ENCODE measurements at regions not wholly inside any gene's neighbourhood (a gene's known extent, or its start where the extent isn't known, plus 50 kb on each side); places are given as distances from the start of the nearest gene placed in this dataset.

- ATAC-seq (replicated peaks in 1 of 4) (no peak), DNase-seq (no peak)
- Mint-ChIP-seq H3K9me3 (no peaks in the 10 kb centered on the region), H3K4me3 (no peak overlapping the region), H3K27me3 (peaks cover 3 to 10% of the 10 kb centered on the region in 2 donors), H3K27ac (no peak overlapping the region), H3K4me1 (no peaks in the 10 kb centered on the region), H3K36me3 (no peaks in the 10 kb centered on the region)
- no CpG with 5 or more reads among the region's 5 CpGs for WGBS (ENCODE audit: insufficient coverage)
- H3K27me3 ChIP-seq (replicated peaks in 1 of 2; ENCODE audit: control insufficient read depth in 2 of 2, extremely low read depth in 1 of 2, insufficient read depth in 2 of 2, low read length in 1 of 2) = no peaks in the 10 kb centered on the region
- H3K27ac ChIP-seq (ENCODE audit: low read length) = no peak overlapping the region
- no peaks in the 10 kb centered on the region for H3K9me3 ChIP-seq
- no peaks in the 10 kb centered on the region for H3K36me3 ChIP-seq (ENCODE audit: control insufficient read depth in 2 of 2, extremely low read depth in 1 of 2, insufficient read depth in 1 of 2, low read length in 1 of 2)
- H3K4me3 ChIP-seq (ENCODE audit: control insufficient read depth in 1 of 2, extremely low read depth in 1 of 2, low read length in 1 of 2) = no peak overlapping the region
- H3K4me1 ChIP-seq (ENCODE audit: control insufficient read depth in 1 of 2, extremely low read depth in 1 of 2, insufficient read depth in 2 of 2, low read length in 2 of 2) = no peaks in the 10 kb centered on the region
- CTCF ChIA-PET = no interaction called here
- POLR2A ChIA-PET = no interaction called here
Observed at GRCh38 chr10:61320257-61320587, 133.0 kb downstream of the TMEM26 start.

- no peak for ATAC-seq (replicated peaks in 1 of 4)
- H3K36me3 Mint-ChIP-seq = no peaks in the 10 kb centered on the region
- Histone ChIP-seq H3K9me3 (no peaks in the 10 kb centered on the region), H3K27me3 (replicated peaks in 1 of 2; ENCODE audit: control insufficient read depth in 2 of 2, extremely low read depth in 1 of 2, insufficient read depth in 2 of 2, low read length in 1 of 2) (no peaks in the 10 kb centered on the region), H3K4me3 (ENCODE audit: control insufficient read depth in 1 of 2, extremely low read depth in 1 of 2, low read length in 1 of 2) (no peak overlapping the region), H3K4me1 (ENCODE audit: control insufficient read depth in 1 of 2, extremely low read depth in 1 of 2, insufficient read depth in 2 of 2, low read length in 2 of 2) (no peaks in the 10 kb centered on the region), H3K36me3 (ENCODE audit: control insufficient read depth in 2 of 2, extremely low read depth in 1 of 2, insufficient read depth in 1 of 2, low read length in 1 of 2) (no peaks in the 10 kb centered on the region), H3K27ac (ENCODE audit: low read length) (no peak overlapping the region)
- 100% methylated on average over 1 of the region's 5 CpGs for WGBS (ENCODE audit: insufficient coverage)
- H3K27ac Mint-ChIP-seq = no peak overlapping the region
- peaks cover 2 to 4% (median 3%) of the 10 kb centered on the region in 3 donors for H3K4me1 Mint-ChIP-seq
- H3K9me3 Mint-ChIP-seq = no peaks in the 10 kb centered on the region
- H3K27me3 Mint-ChIP-seq = peaks cover under 1 to 4% of the 10 kb centered on the region in 2 donors
- no peak for DNase-seq
- POLR2A ChIA-PET = no interaction called here
- no peak overlapping the region for H3K4me3 Mint-ChIP-seq
- CTCF ChIA-PET = no interaction called here
Observed at GRCh38 chr10:61319386-61320256, 133.6 kb downstream of the TMEM26 start.

GRCh38 chr10:61318429-61318828 is 134.8 kb downstream of the TMEM26 start:
- Mint-ChIP-seq H3K36me3 (no peaks in the 10 kb centered on the region), H3K27ac (no peak overlapping the region), H3K4me3 (no peak overlapping the region), H3K9me3 (no peaks in the 10 kb centered on the region), H3K27me3 (peaks cover 0 to 4% of the 10 kb centered on the region in 2 donors), H3K4me1 (peaks cover 13 to 16% (median 14%) of the 10 kb centered on the region in 3 donors)
- H3K27me3 ChIP-seq (replicated peaks in 1 of 2; ENCODE audit: control insufficient read depth in 2 of 2, extremely low read depth in 1 of 2, insufficient read depth in 2 of 2, low read length in 1 of 2) = no peaks in the 10 kb centered on the region
- no peak for DNase-seq
- H3K27ac ChIP-seq (ENCODE audit: low read length) = no peak overlapping the region
- peaks cover under 1 to 8% of the 10 kb centered on the region in 2 experiments for H3K4me1 ChIP-seq (ENCODE audit: control insufficient read depth in 1 of 2, extremely low read depth in 1 of 2, insufficient read depth in 2 of 2, low read length in 2 of 2)
- no peak overlapping the region for H3K4me3 ChIP-seq (ENCODE audit: control insufficient read depth in 1 of 2, extremely low read depth in 1 of 2, low read length in 1 of 2)
- CTCF ChIA-PET = no interaction called here
- ATAC-seq (replicated peaks in 1 of 4) = no peak
- no peaks in the 10 kb centered on the region for H3K36me3 ChIP-seq (ENCODE audit: control insufficient read depth in 2 of 2, extremely low read depth in 1 of 2, insufficient read depth in 1 of 2, low read length in 1 of 2)
- POLR2A ChIA-PET = no interaction called here
- H3K9me3 ChIP-seq = no peaks in the 10 kb centered on the region

- Histone ChIP-seq H3K27me3 (replicated peaks in 1 of 2; ENCODE audit: control insufficient read depth in 2 of 2, extremely low read depth in 1 of 2, insufficient read depth in 2 of 2, low read length in 1 of 2) (no peaks in the 10 kb centered on the region), H3K36me3 (ENCODE audit: control insufficient read depth in 2 of 2, extremely low read depth in 1 of 2, insufficient read depth in 1 of 2, low read length in 1 of 2) (no peaks in the 10 kb centered on the region), H3K4me3 (ENCODE audit: control insufficient read depth in 1 of 2, extremely low read depth in 1 of 2, low read length in 1 of 2) (no peak overlapping the region), H3K27ac (ENCODE audit: low read length) (no peak overlapping the region), H3K9me3 (no peaks in the 10 kb centered on the region), H3K4me1 (ENCODE audit: control insufficient read depth in 1 of 2, extremely low read depth in 1 of 2, insufficient read depth in 2 of 2, low read length in 2 of 2) (peaks cover 3 to 9% of the 10 kb centered on the region in 2 experiments)
- H3K36me3 Mint-ChIP-seq = no peaks in the 10 kb centered on the region
- H3K27me3 Mint-ChIP-seq = no peaks in the 10 kb centered on the region
- H3K9me3 Mint-ChIP-seq = no peaks in the 10 kb centered on the region
- ChIA-PET CTCF (no interaction called here), POLR2A (no interaction called here)
- DNase-seq = no peak
- H3K27ac Mint-ChIP-seq = no peak overlapping the region
- H3K4me1 Mint-ChIP-seq = peaks cover 16 to 19% (median 18%) of the 10 kb centered on the region in 3 donors
- no peak for ATAC-seq (replicated peaks in 1 of 4)
- H3K4me3 Mint-ChIP-seq = no peak overlapping the region
Observed at GRCh38 chr10:61317706-61318105, 135.5 kb downstream of the TMEM26 start.

- POLR2A ChIA-PET = interaction anchor here in 1 of 2 donors (0.5 kb wide), 1 partner anchor 9 kb away, joined by 3 read pairs; no protein-coding TSS in a partner anchor
- Histone ChIP-seq H3K9me3 (no peaks in the 10 kb centered on the region), H3K27ac (ENCODE audit: low read length) (no peak overlapping the region), H3K4me3 (ENCODE audit: control insufficient read depth in 1 of 2, extremely low read depth in 1 of 2, low read length in 1 of 2) (no peak overlapping the region), H3K27me3 (replicated peaks in 1 of 2; ENCODE audit: control insufficient read depth in 2 of 2, extremely low read depth in 1 of 2, insufficient read depth in 2 of 2, low read length in 1 of 2) (no peaks in the 10 kb centered on the region), H3K4me1 (ENCODE audit: control insufficient read depth in 1 of 2, extremely low read depth in 1 of 2, insufficient read depth in 2 of 2, low read length in 2 of 2) (peaks cover 3 to 9% of the 10 kb centered on the region in 2 experiments), H3K36me3 (ENCODE audit: control insufficient read depth in 2 of 2, extremely low read depth in 1 of 2, insufficient read depth in 1 of 2, low read length in 1 of 2) (no peaks in the 10 kb centered on the region)
- H3K9me3 Mint-ChIP-seq = no peaks in the 10 kb centered on the region
- CTCF ChIA-PET = no interaction called here
- ATAC-seq (replicated peaks in 1 of 4) (no peak), DNase-seq (no peak)
- H3K27me3 Mint-ChIP-seq = no peaks in the 10 kb centered on the region
- WGBS (ENCODE audit: insufficient coverage) = no CpG with 5 or more reads among the region's 1 CpG
- H3K36me3 Mint-ChIP-seq = no peaks in the 10 kb centered on the region
- H3K4me3 Mint-ChIP-seq = no peak overlapping the region
- H3K27ac Mint-ChIP-seq = no peak overlapping the region
- peaks cover 16 to 19% (median 18%) of the 10 kb centered on the region in 3 donors for H3K4me1 Mint-ChIP-seq
Observed at GRCh38 chr10:61316676-61317265, 136.4 kb downstream of the TMEM26 start.

- no peaks in the 10 kb centered on the region for H3K27me3 ChIP-seq (replicated peaks in 1 of 2; ENCODE audit: control insufficient read depth in 2 of 2, extremely low read depth in 1 of 2, insufficient read depth in 2 of 2, low read length in 1 of 2)
- ChIA-PET CTCF (no interaction called here), POLR2A (no interaction called here)
- no peaks in the 10 kb centered on the region for H3K36me3 ChIP-seq (ENCODE audit: control insufficient read depth in 2 of 2, extremely low read depth in 1 of 2, insufficient read depth in 1 of 2, low read length in 1 of 2)
- H3K4me3 ChIP-seq (ENCODE audit: control insufficient read depth in 1 of 2, extremely low read depth in 1 of 2, low read length in 1 of 2) = no peak overlapping the region
- 83% methylated on average over 1 of the region's 1 CpG for WGBS (ENCODE audit: insufficient coverage)
- peaks cover 3 to 9% of the 10 kb centered on the region in 2 experiments for H3K4me1 ChIP-seq (ENCODE audit: control insufficient read depth in 1 of 2, extremely low read depth in 1 of 2, insufficient read depth in 2 of 2, low read length in 2 of 2)
- H3K9me3 Mint-ChIP-seq = no peaks in the 10 kb centered on the region
- DNase-seq (no peak), ATAC-seq (replicated peaks in 1 of 4) (no peak)
- H3K36me3 Mint-ChIP-seq = no peaks in the 10 kb centered on the region
- H3K9me3 ChIP-seq = no peaks in the 10 kb centered on the region
- no peak overlapping the region for H3K27ac ChIP-seq (ENCODE audit: low read length)
- H3K27me3 Mint-ChIP-seq = no peaks in the 10 kb centered on the region
- no peak overlapping the region for H3K27ac Mint-ChIP-seq
- H3K4me1 Mint-ChIP-seq = peaks cover 16 to 19% (median 18%) of the 10 kb centered on the region in 3 donors
- no peak overlapping the region for H3K4me3 Mint-ChIP-seq
Observed at GRCh38 chr10:61314273-61314672, 138.9 kb downstream of the TMEM26 start.
